Eye (tissue), 1 donor: ENCODE measurements at regions not wholly inside any gene's neighbourhood (a gene's known extent, or its start where the extent isn't known, plus 50 kb on each side); places are given as distances from the start of the nearest gene placed in this dataset.
A peak's percentile ranks its signal among the peaks of the same experiment; 100 is the strongest.

Experiments
- DNase-seq: peaks from one replicate; pipeline ENCODE4 v3.0.0-alpha.2; 2015

GRCh38 chr3:84082726-84083125 lies 876.1 kb upstream of the CADM2 start:
- no peak for DNase-seq

- DNase-seq, result no peak
Observed at GRCh38 chr3:84092907-84093306, 865.9 kb upstream of the CADM2 start.

- DNase-seq, result no peak
Observed at GRCh38 chr3:84096188-84096587, 862.6 kb upstream of the CADM2 start.

GRCh38 chr3:84100861-84101260 lies 857.9 kb upstream of the CADM2 start:
- DNase-seq, result no peak

- DNase-seq, result peak; percentile 6
Observed at GRCh38 chr3:84108442-84108971, 850.3 kb upstream of the CADM2 start.

- no peak for DNase-seq
Observed at GRCh38 chr3:84109911-84110310, 848.9 kb upstream of the CADM2 start.

- no peak for DNase-seq
Observed at GRCh38 chr3:84110787-84111186, 848.0 kb upstream of the CADM2 start.

GRCh38 chr3:84125201-84125721 lies 833.5 kb upstream of the CADM2 start:
- no peak for DNase-seq

GRCh38 chr3:84125760-84126159 lies 833.0 kb upstream of the CADM2 start:
- no peak for DNase-seq

GRCh38 chr3:84126160-84126559 lies 832.6 kb upstream of the CADM2 start:
- DNase-seq, result no peak

- no peak for DNase-seq
Observed at GRCh38 chr3:84128024-84128423, 830.8 kb upstream of the CADM2 start.

GRCh38 chr3:84136425-84136824 lies 822.4 kb upstream of the CADM2 start:
- no peak for DNase-seq

GRCh38 chr3:84140631-84141030 lies 818.2 kb upstream of the CADM2 start:
- DNase-seq, result no peak

GRCh38 chr3:84141571-84141970 lies 817.2 kb upstream of the CADM2 start:
- DNase-seq, result no peak

GRCh38 chr3:84165328-84165727 lies 793.5 kb upstream of the CADM2 start:
- no peak for DNase-seq

GRCh38 chr3:84175449-84175848 lies 783.3 kb upstream of the CADM2 start:
- DNase-seq, result no peak

- DNase-seq, result no peak
Observed at GRCh38 chr3:84184937-84185336, 773.9 kb upstream of the CADM2 start.

- no peak for DNase-seq
Observed at GRCh38 chr3:84194029-84194428, 764.8 kb upstream of the CADM2 start.

GRCh38 chr3:84209474-84209873 lies 749.3 kb upstream of the CADM2 start:
- no peak for DNase-seq

- peak; percentile 2 for DNase-seq
Observed at GRCh38 chr3:84223512-84223911, 735.3 kb upstream of the CADM2 start.

GRCh38 chr3:84224262-84224661 lies 734.5 kb upstream of the CADM2 start:
- DNase-seq, result no peak

- no peak for DNase-seq
Observed at GRCh38 chr3:84236261-84236660, 722.5 kb upstream of the CADM2 start.

- no peak for DNase-seq
Observed at GRCh38 chr3:84245789-84246188, 713.0 kb upstream of the CADM2 start.

GRCh38 chr3:84260596-84260995 lies 698.2 kb upstream of the CADM2 start:
- peak; percentile 2 for DNase-seq

GRCh38 chr3:84265768-84266167 lies 693.0 kb upstream of the CADM2 start:
- no peak for DNase-seq

GRCh38 chr3:84275532-84275931 lies 683.3 kb upstream of the CADM2 start:
- DNase-seq, result no peak
